ENCODE measurements at regions not wholly inside any gene's neighbourhood (a gene's known extent, or its start where the extent isn't known, plus 50 kb on each side); places are given as distances from the start of the nearest gene placed in this dataset.

GRCh38 chr12:127383281-127383680, 883.7 kb upstream of the TMEM132C start:
- no peaks in the 10 kb centered on the region for H3K9me3 Mint-ChIP-seq
- peaks cover 9% of the 10 kb centered on the region for H3K27me3 Mint-ChIP-seq (ENCODE audit: insufficient read depth)

DNA sequence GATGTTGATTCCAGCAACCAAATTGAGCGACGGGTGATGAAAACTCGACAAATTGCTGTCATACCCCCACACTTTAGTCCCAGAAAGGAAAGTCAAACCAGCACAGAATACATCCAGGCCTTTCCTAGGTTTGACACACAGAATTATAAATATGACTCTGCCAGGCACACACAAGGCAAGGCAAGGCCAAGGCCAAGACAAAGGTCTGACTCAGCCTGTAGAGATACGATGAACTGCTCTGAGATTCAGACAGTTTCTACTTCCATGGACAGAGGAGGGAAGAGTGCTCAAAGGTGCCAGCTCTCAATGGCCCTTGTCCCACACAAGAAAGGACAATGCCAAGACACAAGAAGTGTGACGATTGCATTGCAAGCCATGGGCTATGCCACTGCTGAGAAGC, 880.2 kb upstream of the TMEM132C start:
- H3K4me3 Mint-ChIP-seq, result no peak overlapping the region
- no peak overlapping the region for H3K27ac Mint-ChIP-seq
- H3K36me3 Mint-ChIP-seq (ENCODE audit: low read depth), result no peaks in the 10 kb centered on the region
- DNase-seq, result no peak
- no peaks in the 10 kb centered on the region for H3K9me3 Mint-ChIP-seq
- peaks cover 25% of the 10 kb centered on the region for H3K4me1 Mint-ChIP-seq (ENCODE audit: low read depth)
- no peak for TF ChIP-seq CTCF (IDR thresholded peaks at IDR 0.05)
- peaks cover 20% of the 10 kb centered on the region for H3K27me3 Mint-ChIP-seq (ENCODE audit: insufficient read depth)

More at GRCh38 chr12:127383281-127383680, 883.7 kb upstream of the TMEM132C start:
- TF ChIP-seq CTCF (IDR thresholded peaks at IDR 0.05), result no peak
- no peak for DNase-seq
- Mint-ChIP-seq H3K4me1 (ENCODE audit: low read depth) (peaks cover 11% of the 10 kb centered on the region; the same call in 1 of the 2 replicates), H3K36me3 (ENCODE audit: low read depth) (no peaks in the 10 kb centered on the region), H3K4me3 (no peak overlapping the region), H3K27ac (no peak overlapping the region)

GRCh38 chr12:127388985-127389384, 878.0 kb upstream of the TMEM132C start:
- TF ChIP-seq CTCF (IDR thresholded peaks at IDR 0.05), result no peak
- H3K27ac Mint-ChIP-seq, result no peak overlapping the region
- no peaks in the 10 kb centered on the region for H3K9me3 Mint-ChIP-seq
- peaks cover 28% of the 10 kb centered on the region for H3K4me1 Mint-ChIP-seq (ENCODE audit: low read depth)
- no peak for DNase-seq
- 0 out of 2 replicates have a peak overlapping the region, but pooled peaks have one; percentile 11 for H3K4me3 Mint-ChIP-seq
- H3K27me3 Mint-ChIP-seq (ENCODE audit: insufficient read depth), result peaks cover 21% of the 10 kb centered on the region
- H3K36me3 Mint-ChIP-seq (ENCODE audit: low read depth), result no peaks in the 10 kb centered on the region

GRCh38 chr12:127389923-127390322, 877.0 kb upstream of the TMEM132C start:
- H3K27ac Mint-ChIP-seq, result no peak overlapping the region
- H3K9me3 Mint-ChIP-seq, result no peaks in the 10 kb centered on the region
- peaks cover 21% of the 10 kb centered on the region for H3K27me3 Mint-ChIP-seq (ENCODE audit: insufficient read depth)
- peak; percentile 75 for DNase-seq
- H3K4me3 Mint-ChIP-seq, result no peak overlapping the region
- no peak for TF ChIP-seq CTCF (IDR thresholded peaks at IDR 0.05)
- peaks cover 38% of the 10 kb centered on the region for H3K4me1 Mint-ChIP-seq (ENCODE audit: low read depth)
- no peaks in the 10 kb centered on the region for H3K36me3 Mint-ChIP-seq (ENCODE audit: low read depth)

DNA sequence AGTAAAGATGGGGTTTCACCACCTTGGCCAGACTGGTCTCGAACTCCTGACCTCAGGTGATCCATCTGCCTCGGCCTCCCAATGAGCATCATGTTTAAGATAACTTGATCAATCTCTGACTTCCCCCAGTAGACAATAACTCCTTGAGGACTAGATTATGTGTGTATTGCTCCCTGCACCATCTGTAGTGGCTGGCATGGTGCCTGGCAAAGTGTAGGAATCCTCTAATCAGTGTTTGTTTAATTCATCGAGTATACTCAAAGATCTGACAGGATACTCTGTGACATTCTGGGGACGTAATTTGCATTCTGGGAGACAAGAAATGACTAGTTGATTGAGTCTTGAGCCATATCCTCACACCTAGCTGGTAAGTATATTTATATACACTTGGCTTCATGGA, 873.5 kb upstream of the TMEM132C start:
- no peaks in the 10 kb centered on the region for H3K9me3 Mint-ChIP-seq
- peaks cover 68% of the 10 kb centered on the region for H3K4me1 Mint-ChIP-seq (ENCODE audit: low read depth)
- no peak for DNase-seq
- H3K27me3 Mint-ChIP-seq (ENCODE audit: insufficient read depth), result peaks cover 14% of the 10 kb centered on the region
- H3K4me3 Mint-ChIP-seq, result no peak overlapping the region
- H3K27ac Mint-ChIP-seq, result peak overlapping the region; percentile 21; the same call in 1 of the 2 replicates
- TF ChIP-seq CTCF (IDR thresholded peaks at IDR 0.05), result no peak
- H3K36me3 Mint-ChIP-seq (ENCODE audit: low read depth), result no peaks in the 10 kb centered on the region

DNA sequence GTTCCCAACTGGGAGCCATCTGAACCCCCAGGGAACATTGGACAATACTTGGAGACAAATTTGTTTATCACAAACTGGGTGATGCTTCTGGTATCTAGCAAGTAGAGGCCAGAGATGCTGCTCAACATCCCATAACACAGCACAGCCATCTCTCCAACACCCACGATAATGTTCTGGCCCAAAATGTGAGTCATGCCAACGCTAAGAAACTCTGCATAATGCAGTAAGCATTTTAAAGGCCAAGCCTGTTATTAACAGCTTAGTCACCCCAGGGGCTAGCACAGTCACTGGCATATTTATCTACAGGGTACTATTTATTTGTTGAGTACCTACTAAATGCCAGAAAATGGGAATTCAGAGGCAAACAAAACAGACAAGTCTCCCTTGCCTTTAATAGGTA, 873.1 kb upstream of the TMEM132C start:
- Mint-ChIP-seq H3K27me3 (ENCODE audit: insufficient read depth) (peaks cover 11% of the 10 kb centered on the region), H3K9me3 (no peaks in the 10 kb centered on the region), H3K27ac (peak overlapping the region; percentile 21; the same call in 1 of the 2 replicates), H3K4me3 (no peak overlapping the region), H3K4me1 (ENCODE audit: low read depth) (peaks cover 67% of the 10 kb centered on the region), H3K36me3 (ENCODE audit: low read depth) (no peaks in the 10 kb centered on the region)
- DNase-seq, result peak; percentile 87
- no peak for TF ChIP-seq CTCF (IDR thresholded peaks at IDR 0.05)
